Osteocyte (in vitro differentiated cells): ENCODE measurements at regions not wholly inside any gene's neighbourhood (a gene's known extent, or its start where the extent isn't known, plus 50 kb on each side); places are given as distances from the start of the nearest gene placed in this dataset.

Experiments used
- DNase-seq: peaks from one replicate; pipeline ENCODE4 v3.0.0; 2021; ENCODE audit warnings: mixed read lengths; ENCODE audit not compliant: unreplicated experiment; ENCODE audit errors: extremely low spot score
- H3K27ac Mint-ChIP-seq: one replicate; pipeline ENCODE4 v1.8.0; 2021; ENCODE audit warnings: mild to moderate bottlenecking, mixed read lengths; ENCODE audit not compliant: unreplicated experiment
- H3K27me3 Mint-ChIP-seq: one replicate; pipeline ENCODE4 v1.8.0; 2021; ENCODE audit warnings: mixed read lengths; ENCODE audit not compliant: unreplicated experiment
- H3K36me3 Mint-ChIP-seq: one replicate; pipeline ENCODE4 v1.8.0; 2021; ENCODE audit warnings: mixed read lengths; ENCODE audit not compliant: unreplicated experiment
- H3K4me1 Mint-ChIP-seq: one replicate; pipeline ENCODE4 v1.8.0; 2021; ENCODE audit warnings: mixed read lengths; ENCODE audit not compliant: unreplicated experiment
- H3K4me3 Mint-ChIP-seq: one replicate; pipeline ENCODE4 v1.8.0; 2021; ENCODE audit warnings: mild to moderate bottlenecking, moderate library complexity, mixed read lengths; ENCODE audit not compliant: unreplicated experiment
- H3K9me3 Mint-ChIP-seq: one replicate; pipeline ENCODE4 v1.8.0; 2021; ENCODE audit warnings: mixed read lengths; ENCODE audit not compliant: unreplicated experiment
- CTCF ChIP-seq: fragments of 200-600 bp; sonication (generic); IDR thresholded peaks from 2 replicates; pipeline ENCODE4 v1.5.0; 2021; ENCODE audit warnings: antibody characterized with exemption, mild to moderate bottlenecking, moderate library complexity

GRCh38 chr22:48785792-48786678, 1041.6 kb downstream of the BRD1 start:
- peak; percentile 76 for DNase-seq
- TF ChIP-seq CTCF, result no peak
- Mint-ChIP-seq H3K4me3 (no peak overlapping the region), H3K9me3 (no peaks in the 10 kb centered on the region), H3K36me3 (no peaks in the 10 kb centered on the region), H3K27ac (no peak overlapping the region), H3K4me1 (no peaks in the 10 kb centered on the region), H3K27me3 (no peaks in the 10 kb centered on the region)

- no peaks in the 10 kb centered on the region for H3K9me3 Mint-ChIP-seq
- no peaks in the 10 kb centered on the region for H3K36me3 Mint-ChIP-seq
- no peak for TF ChIP-seq CTCF
- H3K27ac Mint-ChIP-seq, result no peak overlapping the region
- peak; percentile 83 for DNase-seq
- no peak overlapping the region for H3K4me3 Mint-ChIP-seq
- no peaks in the 10 kb centered on the region for H3K4me1 Mint-ChIP-seq
- H3K27me3 Mint-ChIP-seq, result no peaks in the 10 kb centered on the region
These were observed 1042.8 kb downstream of the BRD1 start for GRCh38 chr22:48784701-48785503.

- Mint-ChIP-seq H3K36me3 (no peaks in the 10 kb centered on the region), H3K9me3 (no peaks in the 10 kb centered on the region)
- no peak for TF ChIP-seq CTCF
These were observed 1043.8 kb downstream of the BRD1 start for GRCh38 chr22:48783821-48784266.

GRCh38 chr22:48782811-48783511, 1044.7 kb downstream of the BRD1 start:
- no peak overlapping the region for H3K27ac Mint-ChIP-seq
- peak; percentile 72 for DNase-seq
- peak; percentile 19 for TF ChIP-seq CTCF
- H3K9me3 Mint-ChIP-seq, result peaks cover 4% of the 10 kb centered on the region
- H3K36me3 Mint-ChIP-seq, result no peaks in the 10 kb centered on the region
- no peak overlapping the region for H3K4me3 Mint-ChIP-seq
- no peaks in the 10 kb centered on the region for H3K4me1 Mint-ChIP-seq
- no peaks in the 10 kb centered on the region for H3K27me3 Mint-ChIP-seq

More at GRCh38 chr22:48783821-48784266, 1043.8 kb downstream of the BRD1 start:
- Mint-ChIP-seq H3K4me3 (no peak overlapping the region), H3K27me3 (no peaks in the 10 kb centered on the region), H3K4me1 (no peaks in the 10 kb centered on the region), H3K27ac (no peak overlapping the region)
- DNase-seq, result peak; percentile 79
